ENCODE measurements at regions not wholly inside any gene's neighbourhood (a gene's known extent, or its start where the extent isn't known, plus 50 kb on each side); places are given as distances from the start of the nearest gene placed in this dataset.

DNA sequence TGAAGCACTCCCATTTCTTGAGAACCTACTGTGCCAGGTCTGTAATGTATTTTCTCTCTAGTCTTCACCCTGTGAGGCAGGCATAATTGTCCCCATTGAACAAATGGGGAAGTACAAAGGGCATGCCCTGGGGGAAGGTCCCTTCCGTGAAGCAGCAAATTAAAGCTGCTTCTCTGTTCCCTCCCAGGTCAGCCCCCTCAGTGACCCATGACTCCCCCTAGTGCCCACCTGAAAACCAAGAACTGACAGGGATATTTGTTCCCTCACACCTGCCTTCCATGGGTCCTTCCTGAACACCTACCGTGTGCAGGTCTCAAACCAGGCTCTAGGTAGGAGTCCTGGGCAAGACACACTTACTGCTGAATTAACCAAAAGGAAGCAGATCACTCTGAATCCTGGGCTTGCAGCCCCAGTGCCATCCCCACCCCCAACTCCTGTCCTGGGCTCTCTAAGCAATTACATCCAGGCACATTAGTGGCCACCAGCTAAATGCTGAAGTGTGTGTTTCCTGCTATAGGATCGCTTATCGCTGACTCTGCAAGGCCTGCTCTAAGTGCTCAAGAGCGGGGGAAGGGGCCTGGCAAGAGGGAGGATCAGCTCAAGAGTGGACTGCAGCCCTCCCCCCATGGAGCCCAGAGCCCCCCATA, 254.8 kb downstream of the CDK5RAP2 start:
- TF ChIP-seq, protein P1, sequence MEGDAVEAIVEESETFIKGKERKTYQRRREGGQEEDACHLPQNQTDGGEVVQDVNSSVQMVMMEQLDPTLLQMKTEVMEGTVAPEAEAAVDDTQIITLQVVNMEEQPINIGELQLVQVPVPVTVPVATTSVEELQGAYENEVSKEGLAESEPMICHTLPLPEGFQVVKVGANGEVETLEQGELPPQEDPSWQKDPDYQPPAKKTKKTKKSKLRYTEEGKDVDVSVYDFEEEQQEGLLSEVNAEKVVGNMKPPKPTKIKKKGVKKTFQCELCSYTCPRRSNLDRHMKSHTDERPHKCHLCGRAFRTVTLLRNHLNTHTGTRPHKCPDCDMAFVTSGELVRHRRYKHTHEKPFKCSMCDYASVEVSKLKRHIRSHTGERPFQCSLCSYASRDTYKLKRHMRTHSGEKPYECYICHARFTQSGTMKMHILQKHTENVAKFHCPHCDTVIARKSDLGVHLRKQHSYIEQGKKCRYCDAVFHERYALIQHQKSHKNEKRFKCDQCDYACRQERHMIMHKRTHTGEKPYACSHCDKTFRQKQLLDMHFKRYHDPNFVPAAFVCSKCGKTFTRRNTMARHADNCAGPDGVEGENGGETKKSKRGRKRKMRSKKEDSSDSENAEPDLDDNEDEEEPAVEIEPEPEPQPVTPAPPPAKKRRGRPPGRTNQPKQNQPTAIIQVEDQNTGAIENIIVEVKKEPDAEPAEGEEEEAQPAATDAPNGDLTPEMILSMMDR (IDR thresholded peaks at IDR 0.05; ENCODE audit: low read length), result peak; percentile 45
- no peak for TF ChIP-seq EZH2 (IDR thresholded peaks at IDR 0.05; ENCODE audit: borderline replicate concordance, low read length)

All from OCI-LY1 (cell line).